ENCODE measurements at regions not wholly inside any gene's neighbourhood (a gene's known extent, or its start where the extent isn't known, plus 50 kb on each side); places are given as distances from the start of the nearest gene placed in this dataset.

DNA sequence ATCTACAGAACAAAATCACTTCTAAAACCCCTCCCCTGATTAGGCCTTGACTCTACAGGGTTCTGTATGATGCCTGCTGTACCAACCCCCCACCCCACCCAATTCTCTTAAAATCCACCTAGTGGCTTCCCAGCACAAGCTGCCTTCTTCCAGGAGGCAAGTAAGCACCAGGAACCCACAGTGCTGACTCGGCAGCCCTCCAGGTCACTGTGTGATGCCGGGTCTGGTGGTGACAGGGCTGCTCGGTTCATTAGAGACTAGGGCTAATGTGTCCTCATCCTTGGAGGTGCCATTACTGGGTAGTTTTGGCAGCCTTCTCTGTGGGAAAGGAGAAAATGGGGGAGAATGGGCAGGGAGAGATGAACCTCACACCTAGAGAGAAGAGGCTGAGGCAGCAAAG lies 363.5 kb downstream of the PTPRU start:
- H2AFZ ChIP-seq (ENCODE audit: low read depth, low read length) = no peak overlapping the region

GRCh38 chr1:29599071-29599470 lies 362.7 kb downstream of the PTPRU start:
- Histone ChIP-seq H3F3A (ENCODE audit: insufficient read depth, low read length, poor library complexity, severe bottlenecking) (no peaks in the 10 kb centered on the region), H3K36me3 (ENCODE audit: insufficient read depth, low read length) (no peaks in the 10 kb centered on the region), H3K9me2 (ENCODE audit: insufficient read depth, low read length) (no peaks in the 10 kb centered on the region), H3K27me3 (ENCODE audit: insufficient read depth, low read depth, low read length) (no peaks in the 10 kb centered on the region), H4K20me1 (ENCODE audit: insufficient read depth) (no peaks in the 10 kb centered on the region), H2AFZ (ENCODE audit: low read depth, low read length) (no peak overlapping the region), H3K9ac (ENCODE audit: low read length) (no peak overlapping the region), H3K4me3 (ENCODE audit: low read length) (no peak overlapping the region), H3K27ac (ENCODE audit: low read length) (no peak overlapping the region), H3K9me3 (ENCODE audit: low read length) (no peaks in the 10 kb centered on the region), H3K4me2 (ENCODE audit: low read length) (no peak overlapping the region), H3K79me2 (replicated peaks; ENCODE audit: insufficient read depth, low read length) (no peaks in the 10 kb centered on the region)
- TF ChIP-seq EZH2 (IDR thresholded peaks at IDR 0.05; ENCODE audit: borderline replicate concordance, insufficient read depth, low read length, poor library complexity, severe bottlenecking) (no peak), POLR2AphosphoS5 (IDR thresholded peaks at IDR 0.05) (no peak), TAF1 (IDR thresholded peaks at IDR 0.05; ENCODE audit: low read depth) (no peak), SMC3 (conservative IDR thresholded peaks at IDR 0.05; ENCODE audit: poor library complexity) (no peak), MXI1 (conservative IDR thresholded peaks at IDR 0.05; ENCODE audit: poor library complexity, severe bottlenecking) (no peak), RAD21 (conservative IDR thresholded peaks at IDR 0.05) (no peak), REST (IDR thresholded peaks at IDR 0.05; ENCODE audit: borderline replicate concordance) (no peak)

More for the DNA sequence above, 363.5 kb downstream of the PTPRU start:
- no peaks in the 10 kb centered on the region for H3K9me2 ChIP-seq (ENCODE audit: insufficient read depth, low read length)
- no peak overlapping the region for H3K4me2 ChIP-seq (ENCODE audit: low read length)
- TF ChIP-seq REST (IDR thresholded peaks at IDR 0.05; ENCODE audit: borderline replicate concordance) (no peak), EP300 (conservative IDR thresholded peaks at IDR 0.05; ENCODE audit: poor library complexity, severe bottlenecking) (no peak), POLR2AphosphoS5 (IDR thresholded peaks at IDR 0.05) (no peak)
- no peak overlapping the region for H3K4me3 ChIP-seq (ENCODE audit: low read length)
- H3F3A ChIP-seq (ENCODE audit: insufficient read depth, low read length, poor library complexity, severe bottlenecking) = no peaks in the 10 kb centered on the region
- H4K20me1 ChIP-seq (ENCODE audit: insufficient read depth) = no peaks in the 10 kb centered on the region
- H3K9ac ChIP-seq (ENCODE audit: low read length) = no peak overlapping the region
- H3K9me3 ChIP-seq (ENCODE audit: low read length) = no peaks in the 10 kb centered on the region
- H3K27me3 ChIP-seq (ENCODE audit: insufficient read depth, low read depth, low read length) = no peaks in the 10 kb centered on the region
- H3K79me2 ChIP-seq (replicated peaks; ENCODE audit: insufficient read depth, low read length) = no peaks in the 10 kb centered on the region
- H3K27ac ChIP-seq (ENCODE audit: low read length) = no peak overlapping the region
- no peaks in the 10 kb centered on the region for H3K36me3 ChIP-seq (ENCODE audit: insufficient read depth, low read length)

All from neural cell (in vitro differentiated cells).